NCI-H748 (cell line): ENCODE measurements at regions not wholly inside any gene's neighbourhood (a gene's known extent, or its start where the extent isn't known, plus 50 kb on each side); places are given as distances from the start of the nearest gene placed in this dataset.
A peak's percentile ranks its signal among the peaks of the same experiment; 100 is the strongest.

Experiments
- DNase-seq: peaks from one replicate; lab custom pipeline; 2025; ENCODE audit not compliant: unreplicated experiment; lab: John Stamatoyannopoulos, UW

GRCh38 chr2:157935378-157935906 lies 59.3 kb upstream of the ACVR1 start:
- no peak for DNase-seq

DNA sequence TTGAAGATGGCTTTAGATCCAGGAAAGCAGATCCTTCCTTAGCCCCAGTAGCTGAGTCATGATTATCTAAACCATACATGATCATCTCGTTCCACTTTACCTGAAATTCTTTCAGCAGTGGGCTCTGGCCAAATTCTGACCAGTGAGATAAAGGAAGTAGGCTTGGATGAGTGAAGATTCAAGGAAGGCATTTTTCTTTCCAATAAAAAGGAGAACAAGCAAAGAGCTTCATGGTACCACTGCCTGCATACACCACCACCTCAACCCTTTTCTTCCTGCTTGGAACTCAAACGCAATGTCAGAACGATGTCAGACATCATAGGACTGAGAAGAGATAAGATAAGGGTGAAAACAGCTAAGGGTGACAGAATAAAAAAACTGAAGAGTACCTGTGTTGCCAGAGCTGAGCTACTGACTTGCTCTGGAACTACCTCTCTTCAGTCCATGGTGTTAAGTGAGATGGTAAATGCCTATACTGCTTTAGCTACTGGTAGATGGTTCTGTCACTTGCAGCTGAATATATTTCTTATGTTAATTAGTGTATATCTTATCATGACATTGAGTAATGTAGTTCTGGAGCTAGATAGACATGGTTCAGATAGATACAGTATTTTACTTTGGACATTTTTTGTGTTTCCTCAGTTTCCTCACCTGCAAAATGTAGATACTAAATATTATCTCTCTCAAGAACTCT lies 58.7 kb upstream of the ACVR1 start:
- no peak for DNase-seq

DNA sequence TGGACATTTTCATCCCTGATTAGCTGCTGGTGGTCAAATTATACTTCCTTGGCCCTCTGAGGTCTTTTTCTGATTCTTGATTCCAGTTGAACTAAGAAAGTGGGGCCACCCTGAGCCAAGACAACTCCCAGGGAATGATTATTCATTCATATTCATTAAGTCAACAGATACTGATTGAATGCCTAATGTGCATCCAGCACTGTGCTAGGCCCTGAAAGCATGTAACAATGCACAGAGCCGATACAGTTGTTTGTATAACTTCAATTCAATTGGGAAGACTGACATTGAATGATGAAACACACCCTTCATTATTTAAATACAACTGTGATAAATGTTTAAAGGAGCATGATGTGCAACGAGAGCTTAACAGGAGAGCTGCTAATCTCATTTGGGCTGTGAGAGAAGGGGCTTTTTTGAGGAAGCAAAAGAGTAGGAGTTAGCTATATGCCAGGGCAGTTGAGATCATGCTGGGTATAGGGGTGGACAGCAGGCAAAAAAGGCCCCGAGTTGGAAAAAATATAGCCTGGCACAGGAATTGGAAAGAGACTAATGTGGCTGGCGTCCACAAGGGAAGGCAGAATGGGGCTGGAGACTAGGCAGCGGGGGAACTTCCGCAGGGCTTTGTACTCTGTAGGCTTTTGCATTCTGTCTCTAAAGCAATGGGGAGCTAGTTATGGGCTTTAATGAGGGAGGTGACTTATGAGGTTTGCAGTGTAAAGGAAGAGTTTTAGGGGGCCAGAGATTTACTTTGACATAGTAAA lies 57.2 kb upstream of the ACVR1 start:
- peak; percentile 85 for DNase-seq

DNA sequence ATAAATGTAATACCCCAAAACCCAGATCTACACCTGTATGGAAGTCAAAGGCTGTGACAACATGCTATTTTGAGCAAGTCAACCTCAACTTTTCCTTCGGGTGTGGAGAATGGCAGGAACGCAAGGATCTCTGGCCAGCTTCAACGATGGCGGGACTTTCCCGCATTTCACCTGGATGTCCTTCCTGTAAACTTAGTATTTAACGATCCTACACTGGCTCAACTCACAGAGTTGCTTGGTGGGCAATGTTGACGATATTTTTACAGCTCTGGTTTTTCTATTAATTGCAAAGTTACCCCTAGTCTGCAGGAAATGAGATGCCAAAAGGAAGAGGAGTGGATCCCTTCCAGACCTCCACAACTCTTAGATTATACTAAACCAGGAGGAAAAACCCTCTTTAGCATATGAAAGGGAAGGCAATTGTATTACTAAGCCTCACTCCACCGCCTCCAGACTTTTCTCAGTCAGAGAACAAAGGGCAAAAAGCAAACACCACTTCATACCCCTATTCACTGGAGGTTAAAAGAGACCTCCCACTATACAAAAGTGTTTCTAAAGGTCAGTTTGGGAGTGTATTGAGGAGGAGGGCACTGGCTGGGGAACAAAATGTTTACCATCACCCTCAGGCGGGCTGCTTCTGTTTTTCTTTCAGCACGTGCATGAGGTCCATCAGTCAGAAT lies 56.5 kb upstream of the ACVR1 start:
- DNase-seq: peak; percentile 96

DNA sequence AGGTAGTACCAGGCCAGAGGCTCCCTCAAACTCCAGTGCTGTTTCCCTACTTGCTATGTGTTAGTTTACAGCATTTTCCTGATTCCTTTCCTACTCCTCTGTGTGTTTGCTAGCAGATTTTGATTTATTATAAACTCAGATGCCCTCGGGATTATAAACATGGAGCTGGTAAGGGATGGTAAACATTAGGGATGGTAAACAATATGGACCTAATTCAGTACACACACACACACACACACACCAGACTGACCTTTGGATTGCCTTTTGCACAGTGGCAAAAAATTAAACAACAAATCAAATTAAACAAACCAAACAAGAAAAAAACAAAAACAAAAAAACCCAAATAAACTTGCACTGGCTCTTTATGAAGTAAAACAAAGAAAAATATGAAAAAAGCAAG lies 55.4 kb upstream of the ACVR1 start:
- no peak for DNase-seq

- DNase-seq: no peak
These were observed 54.6 kb upstream of the ACVR1 start for GRCh38 chr2:157930728-157931127.

DNA sequence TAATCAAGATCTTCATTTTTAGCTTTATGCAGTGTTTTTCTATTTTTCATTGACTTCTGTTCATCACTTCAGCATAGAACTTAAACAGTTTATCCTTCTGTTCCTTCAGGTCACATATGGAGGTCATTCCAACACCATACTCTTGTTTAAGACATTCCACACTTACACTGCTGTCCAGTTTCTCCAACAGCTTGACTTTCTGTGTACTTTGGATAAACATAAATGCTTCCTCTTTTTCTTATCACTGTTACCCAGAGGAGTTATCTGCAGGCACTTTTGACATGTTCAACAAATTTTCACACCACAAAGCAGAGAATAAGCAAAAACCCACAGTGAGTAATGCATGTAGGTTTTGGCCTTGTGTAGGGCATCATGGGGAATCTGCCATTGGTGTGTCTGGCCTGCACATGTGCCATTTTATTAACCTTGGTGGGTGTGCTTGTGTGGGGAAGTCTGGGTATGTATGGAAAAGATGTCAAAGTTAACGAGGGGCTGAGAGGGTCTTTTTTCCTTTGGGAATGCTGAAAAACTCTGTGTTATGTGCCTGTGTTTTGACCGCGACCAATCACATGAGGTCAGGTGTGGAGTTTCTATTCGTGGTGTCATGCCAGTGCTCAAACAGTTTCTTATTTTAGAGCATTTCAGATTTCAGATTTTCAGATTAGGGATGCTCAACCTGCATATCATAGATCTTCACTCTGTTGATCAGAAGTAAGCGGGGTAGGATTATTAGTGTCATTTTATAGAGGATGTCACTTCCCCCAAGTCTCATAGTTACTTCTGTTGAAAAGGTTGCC lies 53.9 kb upstream of the ACVR1 start:
- DNase-seq: no peak

DNA sequence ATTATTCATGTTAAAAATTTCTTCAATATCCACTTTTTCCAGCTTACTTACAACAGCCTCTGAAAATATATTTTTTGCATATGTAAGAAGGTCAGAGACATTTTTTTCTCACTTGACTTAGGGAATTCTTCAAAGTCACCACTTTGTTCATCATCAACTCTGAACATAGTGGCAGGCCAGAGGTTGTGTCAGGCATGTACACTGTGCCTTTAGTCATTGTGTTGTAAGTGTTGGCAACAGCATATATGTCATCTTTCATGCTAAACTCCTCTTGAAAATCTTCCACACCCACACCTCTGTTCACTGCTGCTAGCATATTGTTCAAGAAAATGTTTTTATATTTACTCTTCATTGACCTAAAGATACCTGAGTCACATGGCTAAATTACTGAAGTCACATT lies 52.2 kb upstream of the ACVR1 start:
- no peak for DNase-seq

DNA sequence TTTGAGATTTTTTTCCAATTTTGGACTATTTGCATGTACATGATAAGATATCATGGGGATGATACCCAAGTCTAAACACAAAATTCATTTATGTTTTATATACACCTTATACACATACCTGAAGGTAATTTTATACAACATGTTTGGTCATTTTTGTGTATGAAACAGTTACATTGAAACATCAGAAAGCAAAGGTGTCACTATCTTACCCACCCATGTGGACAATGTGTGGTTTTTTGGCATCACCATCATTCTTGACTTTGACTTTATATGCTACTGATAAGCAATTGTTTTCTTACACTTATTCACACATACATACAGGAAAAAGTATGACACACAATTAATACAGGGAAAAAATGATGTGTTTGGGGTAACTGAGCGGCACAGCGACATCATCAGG lies 51.0 kb upstream of the ACVR1 start:
- no peak for DNase-seq
